ENCODE measurements at regions not wholly inside any gene's neighbourhood (a gene's known extent, or its start where the extent isn't known, plus 50 kb on each side); places are given as distances from the start of the nearest gene placed in this dataset.

GRCh38 chr5:158406884-158407823 is 548.2 kb upstream of the CLINT1 start:
- no peak for DNase-seq (ENCODE audit: low read depth)

GRCh38 chr5:158398360-158399201 is 539.6 kb upstream of the CLINT1 start:
- DNase-seq (ENCODE audit: low read depth) = no peak

- DNase-seq (ENCODE audit: low read depth) = no peak
Measured at GRCh38 chr5:158397278-158397677, 538.3 kb upstream of the CLINT1 start.

- no peak for DNase-seq (ENCODE audit: low read depth)
Measured at GRCh38 chr5:158394102-158394501, 535.2 kb upstream of the CLINT1 start.

- DNase-seq (ENCODE audit: low read depth) = no peak
Measured at GRCh38 chr5:158393457-158393856, 534.5 kb upstream of the CLINT1 start.

- no peak for DNase-seq (ENCODE audit: low read depth)
Measured at GRCh38 chr5:158392753-158393152, 533.8 kb upstream of the CLINT1 start.

GRCh38 chr5:158390577-158390976 is 531.6 kb upstream of the CLINT1 start:
- peak; percentile 41 for DNase-seq (ENCODE audit: low read depth)

GRCh38 chr5:158389786-158390185 is 530.8 kb upstream of the CLINT1 start:
- DNase-seq (ENCODE audit: low read depth) = no peak

- no peak for DNase-seq (ENCODE audit: low read depth)
Measured at GRCh38 chr5:158388021-158388420, 529.1 kb upstream of the CLINT1 start.

GRCh38 chr5:158387499-158387898 is 528.6 kb upstream of the CLINT1 start:
- no peak for DNase-seq (ENCODE audit: low read depth)

- DNase-seq (ENCODE audit: low read depth) = no peak
Measured at GRCh38 chr5:158385982-158386381, 527.0 kb upstream of the CLINT1 start.

- peak; percentile 93 for DNase-seq (ENCODE audit: low read depth)
Measured at GRCh38 chr5:158384535-158385481, 525.9 kb upstream of the CLINT1 start.

- no peak for DNase-seq (ENCODE audit: low read depth)
Measured at GRCh38 chr5:158383486-158383885, 524.5 kb upstream of the CLINT1 start.

GRCh38 chr5:158382473-158382872 is 523.5 kb upstream of the CLINT1 start:
- DNase-seq (ENCODE audit: low read depth) = peak; percentile 95

- no peak for DNase-seq (ENCODE audit: low read depth)
Measured at GRCh38 chr5:158381614-158382160, 522.7 kb upstream of the CLINT1 start.

GRCh38 chr5:158380661-158381060 is 521.7 kb upstream of the CLINT1 start:
- DNase-seq (ENCODE audit: low read depth) = no peak

- no peak for DNase-seq (ENCODE audit: low read depth)
Measured at GRCh38 chr5:158378931-158379330, 520.0 kb upstream of the CLINT1 start.

GRCh38 chr5:158376679-158377078 is 517.7 kb upstream of the CLINT1 start:
- no peak for DNase-seq (ENCODE audit: low read depth)

- DNase-seq (ENCODE audit: low read depth) = no peak
Measured at GRCh38 chr5:158375531-158375930, 516.6 kb upstream of the CLINT1 start.

GRCh38 chr5:158373608-158374395 is 514.9 kb upstream of the CLINT1 start:
- DNase-seq (ENCODE audit: low read depth) = no peak

GRCh38 chr5:158369241-158369640 is 510.3 kb upstream of the CLINT1 start:
- DNase-seq (ENCODE audit: low read depth) = no peak
